WTC11 (cell line): ENCODE measurements at regions not wholly inside any gene's neighbourhood (a gene's known extent, or its start where the extent isn't known, plus 50 kb on each side); places are given as distances from the start of the nearest gene placed in this dataset.

Source experiments
- ATAC-seq: fragments of 200-7000 bp; cut with Tn5 transposase; 2 replicates; pipeline ENCODE4 v1.10.0; 2021; ENCODE audit warnings: mild to moderate bottlenecking, moderate library complexity
- CTCF ChIA-PET: fragments of 300-600 bp; sonication (Branson Sonifier 250); formaldehyde crosslinking; loops from one replicate; lab custom pipeline; 2021; ENCODE audit warnings: antibody characterized with exemption; lab: Charles Lee
- POLR2A ChIA-PET: fragments of 350-600 bp; sonication (Branson Sonifier 250); formaldehyde crosslinking; loops from one replicate; lab custom pipeline; 2021; ENCODE audit warnings: antibody characterized with exemption; lab: Charles Lee
- DNase-seq: peaks from one replicate; pipeline ENCODE4 v3.0.0; 2021; ENCODE audit warnings: low spot score
- H3K27ac Mint-ChIP-seq: 2 replicates; pipeline ENCODE4 v1.8.0; 2021; ENCODE audit warnings: mixed read lengths
- H3K27me3 Mint-ChIP-seq: 2 replicates; pipeline ENCODE4 v1.8.0; 2021; ENCODE audit warnings: low read depth, mild to moderate bottlenecking, moderate library complexity, mixed read lengths
- H3K36me3 Mint-ChIP-seq: 2 replicates; pipeline ENCODE4 v1.8.0; 2021; ENCODE audit warnings: mixed read lengths
- H3K4me1 Mint-ChIP-seq: 2 replicates; pipeline ENCODE4 v1.8.0; 2022; ENCODE audit warnings: mixed read lengths
- H3K4me3 Mint-ChIP-seq: 2 replicates; pipeline ENCODE4 v1.8.0; 2021; ENCODE audit warnings: mild to moderate bottlenecking, moderate library complexity, mixed read lengths
- H3K9me3 Mint-ChIP-seq: 2 replicates; pipeline ENCODE4 v1.8.0; 2021; ENCODE audit warnings: mixed read lengths
- CREB1 ChIP-seq: sonication (generic); formaldehyde crosslinking; IDR thresholded peaks from 2 replicates; pipeline ENCODE4 v1.8.0; 2023; ENCODE audit warnings: mild to moderate bottlenecking, missing genetic modification reagents
- CREM ChIP-seq: sonication (generic); formaldehyde crosslinking; IDR thresholded peaks from 2 replicates; pipeline ENCODE4 v1.8.1; 2022; ENCODE audit warnings: mild to moderate bottlenecking, missing genetic modification reagents, moderate library complexity
- ETV6 ChIP-seq: sonication (generic); formaldehyde crosslinking; IDR thresholded peaks from 2 replicates; pipeline ENCODE4 v1.8.1; 2022; ENCODE audit warnings: mild to moderate bottlenecking, missing genetic modification reagents
- JAZF1 ChIP-seq: fragments of 250-450 bp; sonication (Bioruptor Pico); IDR thresholded peaks from 2 replicates; pipeline ENCODE4 v1.9.0; 2021; ENCODE audit warnings: moderate library complexity, mild to moderate bottlenecking, inconsistent platforms
- JUN ChIP-seq: sonication (generic); formaldehyde crosslinking; IDR thresholded peaks from 2 replicates; pipeline ENCODE4 v1.8.0; 2023; ENCODE audit warnings: mild to moderate bottlenecking, missing genetic modification reagents
- KAT7 ChIP-seq: sonication (generic); formaldehyde crosslinking; IDR thresholded peaks from 2 replicates; pipeline ENCODE4 v1.8.1; 2023; ENCODE audit warnings: missing genetic modification reagents, mild to moderate bottlenecking, borderline replicate concordance
- NR1H2 ChIP-seq: sonication (generic); formaldehyde crosslinking; IDR thresholded peaks from 2 replicates; pipeline ENCODE4 v1.9.0; 2021; ENCODE audit warnings: mild to moderate bottlenecking, moderate library complexity, missing genetic modification reagents
- NR2C2 ChIP-seq: sonication (generic); formaldehyde crosslinking; IDR thresholded peaks from 2 replicates; pipeline ENCODE4 v1.8.0; 2022; ENCODE audit warnings: mild to moderate bottlenecking, missing genetic modification reagents
- NR3C1 ChIP-seq: sonication (generic); formaldehyde crosslinking; conservative IDR thresholded peaks from 2 replicates; pipeline ENCODE4 v1.8.1; 2023; ENCODE audit warnings: low read depth, mild to moderate bottlenecking, missing genetic modification reagents
- RELA ChIP-seq: sonication (generic); formaldehyde crosslinking; IDR thresholded peaks from 2 replicates; pipeline ENCODE4 v1.8.1; 2022; ENCODE audit warnings: missing genetic modification reagents, mild to moderate bottlenecking, borderline replicate concordance
- RORB ChIP-seq: fragments of 250-450 bp; sonication (Bioruptor Pico); IDR thresholded peaks from 2 replicates; pipeline ENCODE4 v1.9.0; 2021; ENCODE audit warnings: mild to moderate bottlenecking
- TEAD1 ChIP-seq: sonication (generic); formaldehyde crosslinking; IDR thresholded peaks from 2 replicates; pipeline ENCODE4 v1.8.0; 2022; ENCODE audit warnings: mild to moderate bottlenecking, missing genetic modification reagents
- TP53 ChIP-seq: sonication (generic); formaldehyde crosslinking; IDR thresholded peaks from 2 replicates; pipeline ENCODE4 v1.8.1; 2023; ENCODE audit warnings: mild to moderate bottlenecking, missing genetic modification reagents
- ZNF219 ChIP-seq: sonication (generic); formaldehyde crosslinking; IDR thresholded peaks from 2 replicates; pipeline ENCODE4 v1.8.0; 2023; ENCODE audit warnings: missing genetic modification reagents, mild to moderate bottlenecking, borderline replicate concordance
- ZNF317 ChIP-seq: sonication (generic); formaldehyde crosslinking; IDR thresholded peaks from 2 replicates; pipeline ENCODE4 v1.8.1; 2023; ENCODE audit warnings: low read depth, mild to moderate bottlenecking, moderate library complexity, missing genetic modification reagents, borderline replicate concordance
- TF ChIP-seq, protein P1 (sequence below): sonication (generic); formaldehyde crosslinking; IDR thresholded peaks from 2 replicates; pipeline ENCODE4 v1.8.1; 2022; ENCODE audit warnings: low read depth, missing genetic modification reagents, borderline replicate concordance
- TF ChIP-seq, protein P2 (sequence below): sonication (generic); formaldehyde crosslinking; IDR thresholded peaks from 2 replicates; pipeline ENCODE4 v1.8.1; 2022; ENCODE audit warnings: missing genetic modification reagents, borderline replicate concordance
- TF ChIP-seq, protein P3 (sequence below): sonication (generic); formaldehyde crosslinking; IDR thresholded peaks from 2 replicates; pipeline ENCODE4 v1.8.0; 2022; ENCODE audit warnings: mild to moderate bottlenecking, missing genetic modification reagents
- TF ChIP-seq, protein P4 (sequence below): sonication (generic); formaldehyde crosslinking; IDR thresholded peaks from 2 replicates; pipeline ENCODE4 v1.8.0; 2022; ENCODE audit warnings: mild to moderate bottlenecking, missing genetic modification reagents
- TF ChIP-seq, protein P5 (sequence below): sonication (generic); formaldehyde crosslinking; IDR thresholded peaks from 2 replicates; pipeline ENCODE4 v1.8.0; 2022; ENCODE audit warnings: mild to moderate bottlenecking, missing genetic modification reagents

DNA sequence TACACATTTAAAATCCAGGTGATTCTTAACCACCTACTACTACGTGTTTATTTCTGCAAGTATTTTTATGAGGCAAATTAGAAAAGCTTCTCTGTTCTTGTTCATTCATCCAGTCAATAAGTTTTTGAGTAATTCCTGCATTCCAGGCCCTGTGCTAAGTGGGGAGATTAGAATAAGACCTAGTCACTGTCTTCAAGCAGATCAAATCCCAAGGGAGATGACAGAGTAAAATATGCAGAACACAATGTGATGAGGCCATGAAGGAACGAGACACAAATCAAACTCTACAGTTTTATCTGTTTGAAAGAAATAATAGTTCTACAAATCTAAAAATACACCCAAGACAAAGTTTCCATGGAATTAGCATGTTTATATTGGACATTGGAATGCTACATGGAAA is 158.8 kb downstream of the CEP120 start:
- no peaks in the 10 kb centered on the region for H3K36me3 Mint-ChIP-seq
- TF ChIP-seq, protein P1, sequence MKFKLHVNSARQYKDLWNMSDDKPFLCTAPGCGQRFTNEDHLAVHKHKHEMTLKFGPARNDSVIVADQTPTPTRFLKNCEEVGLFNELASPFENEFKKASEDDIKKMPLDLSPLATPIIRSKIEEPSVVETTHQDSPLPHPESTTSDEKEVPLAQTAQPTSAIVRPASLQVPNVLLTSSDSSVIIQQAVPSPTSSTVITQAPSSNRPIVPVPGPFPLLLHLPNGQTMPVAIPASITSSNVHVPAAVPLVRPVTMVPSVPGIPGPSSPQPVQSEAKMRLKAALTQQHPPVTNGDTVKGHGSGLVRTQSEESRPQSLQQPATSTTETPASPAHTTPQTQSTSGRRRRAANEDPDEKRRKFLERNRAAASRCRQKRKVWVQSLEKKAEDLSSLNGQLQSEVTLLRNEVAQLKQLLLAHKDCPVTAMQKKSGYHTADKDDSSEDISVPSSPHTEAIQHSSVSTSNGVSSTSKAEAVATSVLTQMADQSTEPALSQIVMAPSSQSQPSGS (CRISPR knock-in tag), result no peak
- TF ChIP-seq ZNF317 (CRISPR knock-in tag) (no peak), JUN (CRISPR knock-in tag) (no peak), RELA (no peak), RORB (CRISPR knock-in tag) (no peak), ZNF219 (no peak), NR1H2 (CRISPR knock-in tag) (no peak), CREB1 (CRISPR knock-in tag) (no peak), CREM (CRISPR knock-in tag) (no peak), NR2C2 (CRISPR knock-in tag) (no peak), TEAD1 (CRISPR knock-in tag) (no peak), KAT7 (no peak), ETV6 (CRISPR knock-in tag) (no peak), TP53 (CRISPR knock-in tag) (no peak), JAZF1 (CRISPR knock-in tag) (no peak), NR3C1 (CRISPR knock-in tag) (no peak)
- TF ChIP-seq, protein P2, sequence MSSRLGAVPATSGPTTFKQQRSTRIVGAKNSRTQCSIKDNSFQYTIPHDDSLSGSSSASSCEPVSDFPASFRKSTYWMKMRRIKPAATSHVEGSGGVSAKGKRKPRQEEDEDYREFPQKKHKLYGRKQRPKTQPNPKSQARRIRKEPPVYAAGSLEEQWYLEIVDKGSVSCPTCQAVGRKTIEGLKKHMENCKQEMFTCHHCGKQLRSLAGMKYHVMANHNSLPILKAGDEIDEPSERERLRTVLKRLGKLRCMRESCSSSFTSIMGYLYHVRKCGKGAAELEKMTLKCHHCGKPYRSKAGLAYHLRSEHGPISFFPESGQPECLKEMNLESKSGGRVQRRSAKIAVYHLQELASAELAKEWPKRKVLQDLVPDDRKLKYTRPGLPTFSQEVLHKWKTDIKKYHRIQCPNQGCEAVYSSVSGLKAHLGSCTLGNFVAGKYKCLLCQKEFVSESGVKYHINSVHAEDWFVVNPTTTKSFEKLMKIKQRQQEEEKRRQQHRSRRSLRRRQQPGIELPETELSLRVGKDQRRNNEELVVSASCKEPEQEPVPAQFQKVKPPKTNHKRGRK (CRISPR knock-in tag), result no peak
- TF ChIP-seq, protein P3, sequence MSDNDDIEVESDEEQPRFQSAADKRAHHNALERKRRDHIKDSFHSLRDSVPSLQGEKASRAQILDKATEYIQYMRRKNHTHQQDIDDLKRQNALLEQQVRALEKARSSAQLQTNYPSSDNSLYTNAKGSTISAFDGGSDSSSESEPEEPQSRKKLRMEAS, result no peak
- TF ChIP-seq, protein P4, sequence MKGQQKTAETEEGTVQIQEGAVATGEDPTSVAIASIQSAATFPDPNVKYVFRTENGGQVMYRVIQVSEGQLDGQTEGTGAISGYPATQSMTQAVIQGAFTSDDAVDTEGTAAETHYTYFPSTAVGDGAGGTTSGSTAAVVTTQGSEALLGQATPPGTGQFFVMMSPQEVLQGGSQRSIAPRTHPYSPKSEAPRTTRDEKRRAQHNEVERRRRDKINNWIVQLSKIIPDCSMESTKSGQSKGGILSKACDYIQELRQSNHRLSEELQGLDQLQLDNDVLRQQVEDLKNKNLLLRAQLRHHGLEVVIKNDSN (CRISPR knock-in tag), result no peak
- TF ChIP-seq, protein P5, sequence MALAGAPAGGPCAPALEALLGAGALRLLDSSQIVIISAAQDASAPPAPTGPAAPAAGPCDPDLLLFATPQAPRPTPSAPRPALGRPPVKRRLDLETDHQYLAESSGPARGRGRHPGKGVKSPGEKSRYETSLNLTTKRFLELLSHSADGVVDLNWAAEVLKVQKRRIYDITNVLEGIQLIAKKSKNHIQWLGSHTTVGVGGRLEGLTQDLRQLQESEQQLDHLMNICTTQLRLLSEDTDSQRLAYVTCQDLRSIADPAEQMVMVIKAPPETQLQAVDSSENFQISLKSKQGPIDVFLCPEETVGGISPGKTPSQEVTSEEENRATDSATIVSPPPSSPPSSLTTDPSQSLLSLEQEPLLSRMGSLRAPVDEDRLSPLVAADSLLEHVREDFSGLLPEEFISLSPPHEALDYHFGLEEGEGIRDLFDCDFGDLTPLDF (CRISPR knock-in tag), result no peak
- TF ChIP-seq, all 79 proteins: peak for 0
- CTCF ChIA-PET, result no interaction called here
- POLR2A ChIA-PET, result no interaction called here
- Mint-ChIP-seq H3K27ac (no peak overlapping the region), H3K4me1 (peaks cover 20% of the 10 kb centered on the region), H3K9me3 (peaks cover 6% of the 10 kb centered on the region), H3K4me3 (no peak overlapping the region), H3K27me3 (no peaks in the 10 kb centered on the region)
- ATAC-seq, result no peak
- no peak for DNase-seq

DNA sequence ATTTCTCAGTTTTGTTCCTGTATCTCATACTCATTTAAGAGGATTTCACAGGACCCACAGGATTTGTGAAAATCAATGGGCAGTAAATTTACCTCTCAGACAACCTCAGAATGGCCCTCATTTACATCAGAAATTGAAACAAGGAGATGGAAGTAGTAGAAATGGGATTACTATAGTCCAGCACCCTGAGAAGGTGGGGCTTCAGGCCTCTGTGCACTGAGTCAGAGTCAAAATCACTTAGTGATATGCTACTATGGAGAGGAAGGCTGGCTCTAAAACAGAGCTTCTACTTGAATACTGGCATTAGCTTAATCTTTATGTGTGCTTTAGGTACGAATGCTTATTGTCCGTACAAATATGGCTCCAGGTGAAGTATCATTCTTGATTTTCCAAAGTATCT is 159.3 kb downstream of the CEP120 start:
- no peak overlapping the region for H3K4me3 Mint-ChIP-seq
- no peaks in the 10 kb centered on the region for H3K36me3 Mint-ChIP-seq
- ChIA-PET POLR2A (no interaction called here), CTCF (no interaction called here)
- peaks cover 6% of the 10 kb centered on the region for H3K9me3 Mint-ChIP-seq
- ATAC-seq, result no peak
- no peaks in the 10 kb centered on the region for H3K27me3 Mint-ChIP-seq
- peaks cover 20% of the 10 kb centered on the region for H3K4me1 Mint-ChIP-seq
- no peak for TF ChIP-seq NR2C2 (CRISPR knock-in tag)
- no peak for DNase-seq
- H3K27ac Mint-ChIP-seq, result no peak overlapping the region
